Activated naive CD8-positive, alpha-beta T cell treated with anti-CD3 and anti-CD28 coated beads, Interleukin-2, amount 10 ng/mL, durations not matched to agents 7 days and 5 days (primary cell): ENCODE measurements at regions not wholly inside any gene's neighbourhood (a gene's known extent, or its start where the extent isn't known, plus 50 kb on each side); places are given as distances from the start of the nearest gene placed in this dataset.

ENCODE experiments used
- ATAC-seq: fragments of 150-1000 bp; cut with Tn5 transposase; one replicate; pipeline ENCODE4 v1.10.0; 2021; ENCODE audit warnings: low read depth, moderate library complexity
- POLR2A ChIA-PET: fragments of 350-600 bp; sonication (Branson Sonifier 250); formaldehyde crosslinking; loops from one replicate; lab custom pipeline; 2021; ENCODE audit warnings: antibody characterized with exemption; lab: Charles Lee
- DNase-seq: peaks from one replicate; pipeline ENCODE4 v3.0.0; 2021
- H3K27ac Mint-ChIP-seq: one replicate; pipeline ENCODE4 v1.8.0; 2022; ENCODE audit warnings: mild to moderate bottlenecking, mixed read lengths
- H3K27me3 Mint-ChIP-seq: one replicate; pipeline ENCODE4 v1.8.0; 2022; ENCODE audit warnings: mild to moderate bottlenecking, moderate library complexity, mixed read lengths
- H3K36me3 Mint-ChIP-seq: one replicate; pipeline ENCODE4 v1.8.0; 2021; ENCODE audit warnings: mild to moderate bottlenecking, mixed read lengths
- H3K4me1 Mint-ChIP-seq: one replicate; pipeline ENCODE4 v1.8.0; 2021; ENCODE audit warnings: mixed read lengths
- H3K4me3 Mint-ChIP-seq: one replicate; pipeline ENCODE4 v1.8.0; 2022; ENCODE audit warnings: mild to moderate bottlenecking, moderate library complexity, mixed read lengths
- H3K9me3 Mint-ChIP-seq: one replicate; pipeline ENCODE4 v1.8.0; 2021; ENCODE audit warnings: mixed read lengths

DNA sequence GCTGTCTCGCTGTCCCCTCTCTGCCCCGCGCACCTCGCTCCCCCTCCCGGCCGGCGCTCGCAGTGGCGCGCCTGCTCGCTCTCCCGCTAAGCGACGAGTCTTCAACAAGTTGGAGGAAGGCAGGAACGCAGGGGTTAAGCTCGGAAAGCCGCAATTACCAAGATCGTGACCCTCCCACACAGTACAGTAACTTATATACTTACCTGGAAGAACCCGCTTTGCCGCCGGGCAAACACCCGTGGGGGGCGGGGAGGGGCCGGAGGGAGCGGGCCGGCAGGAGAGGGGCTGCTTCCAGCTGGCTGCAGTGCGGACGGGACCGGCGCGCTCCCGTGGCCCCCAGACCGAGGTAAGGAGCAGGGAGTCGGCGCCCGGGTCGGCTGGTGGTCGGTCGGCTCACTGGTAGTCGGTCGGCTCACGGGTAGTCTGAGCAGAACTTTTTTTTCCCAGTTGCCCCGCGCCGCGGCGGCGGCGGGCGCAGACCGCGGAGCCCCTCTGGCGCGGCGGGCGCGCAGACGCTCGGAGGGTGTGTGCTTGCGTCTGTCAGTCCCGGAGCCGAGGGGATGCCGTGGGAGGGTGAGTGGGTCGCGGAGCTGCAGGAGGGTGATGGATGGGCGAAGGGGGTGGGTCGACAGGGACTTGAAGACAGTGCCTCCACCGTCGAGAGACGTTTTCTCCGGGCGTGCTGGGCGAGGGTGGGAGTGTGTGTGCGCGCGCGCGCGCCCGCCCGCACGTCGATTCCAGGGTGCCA lies 101.2 kb upstream of the HSD17B12 start:
- peaks cover 94% of the 10 kb centered on the region for H3K27me3 Mint-ChIP-seq
- H3K4me3 Mint-ChIP-seq, result peak overlapping the region; percentile 73
- H3K36me3 Mint-ChIP-seq, result peaks cover 1% of the 10 kb centered on the region
- DNase-seq, result peak; percentile 52
- ATAC-seq, result peak; percentile 49
- no peak overlapping the region for H3K27ac Mint-ChIP-seq
- no peaks in the 10 kb centered on the region for H3K9me3 Mint-ChIP-seq
- H3K4me1 Mint-ChIP-seq, result peaks cover 37% of the 10 kb centered on the region
- POLR2A ChIA-PET, result no interaction called here

DNA sequence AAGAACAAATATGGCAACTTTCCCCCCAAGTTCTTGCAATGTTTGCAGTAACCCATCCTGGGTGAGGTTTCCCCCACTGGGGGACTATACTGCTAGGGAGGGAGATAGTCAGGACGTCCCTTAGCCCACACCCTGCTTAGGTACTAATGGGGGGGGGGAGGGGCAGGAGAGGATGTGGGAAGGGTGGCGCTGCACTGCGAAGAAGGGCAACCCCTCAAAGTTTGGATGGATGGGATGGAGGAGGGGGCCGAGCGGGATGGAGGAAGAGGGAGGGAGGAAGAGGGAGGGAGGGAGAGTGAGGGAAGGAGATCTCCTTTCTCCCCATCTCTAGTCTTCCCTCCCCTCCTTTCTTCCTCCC lies 100.6 kb upstream of the HSD17B12 start:
- peaks cover 93% of the 10 kb centered on the region for H3K27me3 Mint-ChIP-seq

DNA sequence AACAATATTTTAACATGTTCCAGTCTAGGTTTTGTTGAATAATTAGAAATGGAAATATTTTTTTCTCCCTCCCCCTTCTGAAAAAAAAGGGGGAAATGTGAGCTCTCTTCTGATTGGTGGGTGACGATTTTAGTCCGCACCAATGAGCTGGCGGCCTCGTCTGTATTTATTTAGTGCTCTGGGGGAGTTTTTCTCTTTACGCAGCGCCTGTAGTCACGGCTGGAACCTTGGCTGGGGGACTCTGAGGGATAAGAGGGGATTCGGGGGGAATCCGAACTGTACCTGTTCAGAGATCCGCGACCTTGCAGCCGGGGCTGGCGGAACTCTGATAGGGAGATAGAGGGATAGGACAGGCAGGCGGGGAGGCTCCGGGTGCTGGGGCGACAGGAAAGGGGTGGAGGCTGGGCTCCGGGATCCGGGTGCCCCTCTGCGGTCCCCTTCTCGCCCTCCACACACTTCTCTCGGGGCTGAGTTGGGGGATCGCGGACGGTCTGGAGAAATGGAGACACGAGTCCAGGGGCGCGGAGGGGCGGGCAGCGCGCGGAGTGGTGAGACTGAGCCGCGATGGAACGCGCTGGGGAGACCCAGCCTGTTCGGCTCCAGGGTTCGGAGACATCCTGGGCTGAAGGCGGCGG lies 99.7 kb upstream of the HSD17B12 start:
- Mint-ChIP-seq H3K36me3 (peaks cover 1% of the 10 kb centered on the region), H3K9me3 (no peaks in the 10 kb centered on the region), H3K4me3 (peak overlapping the region; percentile 75), H3K27me3 (peaks cover 91% of the 10 kb centered on the region), H3K4me1 (peaks cover 30% of the 10 kb centered on the region), H3K27ac (peak overlapping the region; percentile 61)
- POLR2A ChIA-PET, result no interaction called here
- DNase-seq (no peak), ATAC-seq (no peak)

More for the DNA sequence above, 100.6 kb upstream of the HSD17B12 start:
- no peak for DNase-seq
- POLR2A ChIA-PET, result no interaction called here
- Mint-ChIP-seq H3K36me3 (peaks cover 1% of the 10 kb centered on the region), H3K27ac (no peak overlapping the region), H3K4me1 (peaks cover 33% of the 10 kb centered on the region), H3K9me3 (no peaks in the 10 kb centered on the region), H3K4me3 (peak overlapping the region; percentile 54)
- ATAC-seq, result no peak

DNA sequence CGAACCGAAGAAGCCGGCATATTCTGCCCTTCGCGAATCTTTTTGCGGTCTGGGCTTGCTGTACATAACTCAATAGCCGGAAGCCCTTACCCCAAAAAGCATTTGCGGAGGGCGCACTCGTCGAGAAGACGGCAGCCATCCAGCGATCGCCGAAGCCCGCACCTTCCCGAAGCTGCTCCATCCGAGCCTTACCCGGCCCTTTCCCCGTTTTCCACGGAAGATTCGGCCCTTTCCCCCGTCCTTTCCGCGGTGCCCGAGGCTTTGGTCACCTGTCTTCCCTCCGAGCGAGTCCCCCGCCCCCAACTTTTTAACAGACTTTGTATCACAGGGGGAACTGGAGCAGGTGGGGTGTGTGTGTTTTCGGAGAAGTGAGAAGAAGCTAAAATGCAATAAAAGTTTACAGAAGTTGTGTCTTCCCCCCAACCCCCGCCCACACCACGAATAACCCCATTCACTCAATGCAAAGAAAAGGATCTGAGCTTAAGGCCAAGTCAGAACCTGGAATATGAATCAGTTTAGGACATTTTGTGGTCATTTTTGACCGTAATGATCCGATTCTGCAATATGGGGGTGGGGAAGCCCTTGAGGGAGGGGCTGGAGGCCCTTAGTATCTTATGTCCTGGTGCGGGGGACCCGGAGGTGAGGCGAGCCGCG lies 99.0 kb upstream of the HSD17B12 start:
- POLR2A ChIA-PET, result no interaction called here
- DNase-seq, result no peak
- Mint-ChIP-seq H3K36me3 (peaks cover 1% of the 10 kb centered on the region), H3K27ac (no peak overlapping the region), H3K27me3 (peaks cover 86% of the 10 kb centered on the region), H3K4me1 (peaks cover 26% of the 10 kb centered on the region), H3K9me3 (no peaks in the 10 kb centered on the region), H3K4me3 (peak overlapping the region; percentile 75)
- ATAC-seq, result no peak

DNA sequence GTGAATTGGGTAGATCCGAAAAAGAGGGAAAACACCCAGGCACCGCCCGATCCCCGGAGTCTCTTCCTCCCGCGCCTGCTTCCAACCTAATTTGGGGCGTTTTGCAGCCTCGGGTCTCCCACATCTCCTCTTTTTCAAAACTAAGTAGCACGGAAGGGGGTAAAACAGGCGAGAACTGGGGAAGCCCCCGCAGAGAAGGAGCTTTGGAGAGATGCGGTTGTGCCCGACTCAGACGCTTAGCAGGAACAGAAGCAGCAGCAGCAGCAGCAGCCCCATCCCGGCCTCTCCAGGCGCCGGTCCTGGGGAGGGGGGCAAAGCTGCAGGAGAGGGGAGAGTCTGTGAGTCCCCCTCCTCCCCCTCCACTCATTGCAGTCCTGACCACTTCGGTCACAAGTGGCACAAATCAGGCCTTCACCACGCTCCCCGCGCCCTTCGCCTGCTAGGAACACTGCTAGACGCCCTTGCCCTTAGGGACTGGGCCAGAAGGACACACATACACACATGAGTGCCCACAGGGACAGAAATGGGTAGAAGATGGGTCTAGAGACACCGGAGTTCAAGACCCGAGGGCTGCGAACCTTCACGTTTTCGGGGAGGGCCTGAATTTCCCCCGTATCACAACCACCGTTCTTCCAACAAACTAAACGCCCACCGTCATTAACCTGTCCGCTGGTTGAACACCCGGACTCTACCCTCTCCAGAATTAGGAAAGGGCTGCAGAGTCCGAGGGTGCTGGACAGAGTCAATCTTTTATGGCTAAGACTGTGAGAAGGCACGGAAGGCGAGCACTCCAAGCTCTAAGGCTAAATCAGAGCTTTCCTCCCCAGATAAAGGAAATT lies 98.3 kb upstream of the HSD17B12 start:
- peaks cover 84% of the 10 kb centered on the region for H3K27me3 Mint-ChIP-seq
- H3K27ac Mint-ChIP-seq, result no peak overlapping the region
- DNase-seq, result no peak
- POLR2A ChIA-PET, result no interaction called here
- no peaks in the 10 kb centered on the region for H3K36me3 Mint-ChIP-seq
- H3K9me3 Mint-ChIP-seq, result no peaks in the 10 kb centered on the region
- peaks cover 21% of the 10 kb centered on the region for H3K4me1 Mint-ChIP-seq
- no peak for ATAC-seq
- no peak overlapping the region for H3K4me3 Mint-ChIP-seq

DNA sequence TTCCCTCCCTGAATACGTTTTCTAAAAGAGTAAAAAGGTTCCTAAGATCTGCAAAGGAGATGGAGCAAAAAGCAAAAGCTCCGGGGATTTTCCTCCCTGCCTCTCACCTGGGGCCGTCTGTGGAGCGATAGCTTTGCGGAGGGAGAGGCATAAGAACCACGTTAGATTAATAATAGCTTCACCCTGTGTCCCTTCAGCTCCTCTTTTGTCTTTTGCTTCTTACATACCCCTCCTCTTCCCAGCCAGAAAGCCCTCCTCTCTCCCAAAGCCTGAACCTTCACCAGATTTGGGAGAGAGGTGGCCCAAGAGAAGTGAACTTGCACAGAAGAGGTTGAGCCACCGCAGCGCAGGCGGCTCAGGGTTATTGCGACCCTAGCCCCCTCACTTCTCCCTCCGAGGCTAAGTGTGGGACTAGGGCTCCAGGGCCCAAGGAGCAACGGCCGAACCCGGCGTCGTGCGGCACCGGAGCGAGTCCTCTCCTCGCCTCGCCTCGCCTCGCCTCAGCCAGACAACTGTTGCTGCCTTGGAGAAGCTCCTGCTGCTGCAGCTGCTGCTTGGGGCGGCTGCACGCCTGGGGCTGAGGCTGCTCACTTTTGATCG lies 97.6 kb upstream of the HSD17B12 start:
- POLR2A ChIA-PET, result no interaction called here
- Mint-ChIP-seq H3K9me3 (no peaks in the 10 kb centered on the region), H3K27me3 (peaks cover 79% of the 10 kb centered on the region), H3K27ac (no peak overlapping the region), H3K36me3 (no peaks in the 10 kb centered on the region), H3K4me3 (no peak overlapping the region), H3K4me1 (peaks cover 17% of the 10 kb centered on the region)
- no peak for ATAC-seq
- DNase-seq, result no peak

DNA sequence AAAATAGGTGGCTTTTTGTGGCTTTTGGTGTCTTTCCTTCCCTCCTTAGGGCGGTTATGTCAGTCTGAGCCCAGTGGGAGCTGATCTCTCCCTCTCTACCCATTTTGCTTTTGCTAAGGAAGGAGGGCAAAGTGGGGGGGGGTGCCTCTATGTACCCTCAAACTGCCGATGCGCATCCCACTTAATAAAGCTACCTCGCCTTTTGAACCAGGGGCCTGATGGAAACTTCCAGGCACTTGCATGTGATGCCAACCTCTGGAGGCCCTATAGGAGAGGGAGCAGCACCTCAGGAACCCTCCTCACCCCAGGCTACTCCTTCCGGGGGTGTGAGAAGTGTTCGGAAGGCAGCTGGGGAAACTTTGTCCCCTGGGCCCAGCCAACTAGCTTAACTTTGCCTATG lies 97.0 kb upstream of the HSD17B12 start:
- no peak overlapping the region for H3K4me3 Mint-ChIP-seq
- no peak overlapping the region for H3K27ac Mint-ChIP-seq
- POLR2A ChIA-PET, result no interaction called here
- no peaks in the 10 kb centered on the region for H3K9me3 Mint-ChIP-seq
- no peak for DNase-seq
- peaks cover 76% of the 10 kb centered on the region for H3K27me3 Mint-ChIP-seq
- peaks cover 17% of the 10 kb centered on the region for H3K4me1 Mint-ChIP-seq
- ATAC-seq, result no peak
- H3K36me3 Mint-ChIP-seq, result no peaks in the 10 kb centered on the region

DNA sequence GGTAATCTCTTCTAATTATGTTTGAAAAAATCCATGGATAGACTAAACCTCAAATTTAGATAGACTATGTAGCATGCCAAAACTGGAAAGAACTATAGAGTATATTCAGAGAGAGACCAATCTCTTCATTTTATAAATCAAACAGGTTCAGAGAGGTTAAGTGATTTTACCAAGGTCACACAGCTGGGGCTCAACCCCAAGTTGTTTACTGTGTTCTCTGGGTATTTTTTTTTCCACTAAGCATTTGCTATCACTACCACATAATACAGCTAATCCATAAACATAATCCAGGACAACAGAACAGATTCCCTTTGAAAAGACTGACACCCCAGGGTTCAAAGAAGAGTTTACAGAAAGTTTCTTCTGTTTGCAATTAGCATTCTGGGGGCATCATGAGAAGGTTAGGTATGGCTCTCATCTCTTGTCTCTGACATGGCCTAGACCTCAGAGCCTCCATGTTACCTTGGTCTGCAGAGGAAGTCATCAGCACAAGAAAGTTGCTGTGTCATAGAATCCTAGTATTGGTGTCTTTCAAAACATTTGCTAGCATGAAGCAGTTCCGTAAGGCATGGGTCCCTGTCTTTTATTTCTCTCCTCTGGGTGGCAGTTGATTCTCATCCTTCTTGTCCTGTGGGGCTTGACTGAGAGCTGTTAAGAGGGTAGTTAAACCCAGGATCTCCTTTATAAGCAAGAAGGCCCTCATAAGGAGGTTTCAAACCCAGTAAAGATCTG lies 94.5 kb upstream of the HSD17B12 start:
- Mint-ChIP-seq H3K27me3 (peaks cover 64% of the 10 kb centered on the region), H3K4me3 (no peak overlapping the region), H3K27ac (no peak overlapping the region), H3K9me3 (no peaks in the 10 kb centered on the region), H3K4me1 (peaks cover 4% of the 10 kb centered on the region), H3K36me3 (no peaks in the 10 kb centered on the region)
- no peak for DNase-seq
- no peak for ATAC-seq
- POLR2A ChIA-PET, result no interaction called here

DNA sequence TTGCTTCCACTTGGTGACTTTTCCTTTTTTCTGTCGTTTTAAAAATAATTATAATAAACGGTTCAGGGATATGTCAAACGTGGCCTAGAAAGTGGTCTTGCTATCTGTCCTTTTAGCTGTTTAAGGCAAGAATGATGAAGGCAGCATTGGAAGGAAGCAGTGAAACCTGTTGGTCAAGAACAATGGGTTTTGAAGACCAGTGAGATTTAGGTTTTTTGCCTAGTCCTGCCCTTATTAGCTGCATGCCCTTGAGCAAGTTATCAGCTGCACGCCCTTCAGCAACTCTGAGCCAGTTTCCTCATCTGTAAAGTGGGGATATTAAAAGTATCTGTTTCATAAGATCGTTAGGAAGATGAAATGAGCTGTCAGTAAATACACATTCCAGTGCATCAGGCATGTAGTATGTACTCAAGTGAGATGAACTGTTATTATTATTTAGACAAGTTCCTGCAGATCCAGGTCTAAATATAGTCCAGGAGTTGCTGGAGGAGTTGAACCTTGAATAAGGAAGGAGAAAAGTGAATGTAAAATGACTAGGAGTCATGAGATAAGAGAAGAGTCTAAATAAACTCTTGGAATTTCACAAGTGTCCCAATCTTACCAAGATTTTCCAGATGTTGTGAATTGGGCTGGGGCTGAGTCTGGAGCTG lies 90.8 kb upstream of the HSD17B12 start:
- H3K4me3 Mint-ChIP-seq, result no peak overlapping the region
- peaks cover 45% of the 10 kb centered on the region for H3K27me3 Mint-ChIP-seq
- no peak for DNase-seq
- no peaks in the 10 kb centered on the region for H3K9me3 Mint-ChIP-seq
- H3K4me1 Mint-ChIP-seq, result no peaks in the 10 kb centered on the region
- POLR2A ChIA-PET, result no interaction called here
- no peaks in the 10 kb centered on the region for H3K36me3 Mint-ChIP-seq
- no peak for ATAC-seq
- no peak overlapping the region for H3K27ac Mint-ChIP-seq

DNA sequence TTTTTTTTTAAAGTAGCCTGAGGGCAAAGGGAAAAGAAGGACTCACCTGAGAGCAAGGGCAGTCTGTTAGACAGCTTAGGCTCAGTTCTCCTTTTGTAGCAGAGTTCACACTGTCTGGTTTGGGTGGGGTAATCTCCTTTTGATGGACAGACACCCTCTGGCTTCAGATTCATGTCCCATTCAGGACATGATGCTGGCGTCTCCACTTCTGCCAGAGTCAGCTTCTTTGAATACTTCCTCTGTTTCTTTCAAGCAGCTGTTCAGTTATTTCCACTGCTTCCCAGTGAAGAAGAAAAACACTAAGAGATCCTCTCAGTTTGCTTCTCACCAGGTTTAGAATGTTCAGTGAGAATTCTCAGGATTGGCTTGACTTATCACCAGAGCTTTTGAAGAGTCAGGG lies 79.0 kb upstream of the HSD17B12 start:
- Mint-ChIP-seq H3K27me3 (peaks cover 12% of the 10 kb centered on the region), H3K4me1 (no peaks in the 10 kb centered on the region), H3K27ac (no peak overlapping the region), H3K9me3 (no peaks in the 10 kb centered on the region), H3K36me3 (no peaks in the 10 kb centered on the region), H3K4me3 (no peak overlapping the region)
- POLR2A ChIA-PET, result no interaction called here
- ATAC-seq (no peak), DNase-seq (no peak)

DNA sequence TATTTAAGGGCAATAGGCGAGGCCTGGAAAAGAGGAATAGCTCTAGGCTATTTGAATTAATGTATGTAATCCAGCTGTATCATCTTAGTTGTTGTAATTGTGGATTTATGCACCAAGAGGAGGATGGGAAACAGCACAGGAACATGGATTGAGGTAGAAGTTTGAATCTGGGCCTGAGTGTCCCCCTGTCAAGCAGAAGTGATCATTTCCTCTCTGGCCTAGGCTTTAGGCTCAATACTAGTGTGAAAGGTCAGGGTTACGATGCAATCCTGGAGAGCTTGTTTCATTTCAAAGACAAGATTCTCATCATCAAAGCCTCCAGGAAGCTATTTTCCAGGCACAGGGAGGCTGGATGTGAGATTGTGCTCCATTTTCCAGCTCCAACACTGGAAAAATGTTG lies 77.9 kb upstream of the HSD17B12 start:
- Mint-ChIP-seq H3K4me1 (no peaks in the 10 kb centered on the region), H3K27ac (no peak overlapping the region), H3K27me3 (peaks cover 14% of the 10 kb centered on the region), H3K9me3 (no peaks in the 10 kb centered on the region), H3K4me3 (no peak overlapping the region), H3K36me3 (no peaks in the 10 kb centered on the region)
- DNase-seq (no peak), ATAC-seq (no peak)
- POLR2A ChIA-PET, result no interaction called here

DNA sequence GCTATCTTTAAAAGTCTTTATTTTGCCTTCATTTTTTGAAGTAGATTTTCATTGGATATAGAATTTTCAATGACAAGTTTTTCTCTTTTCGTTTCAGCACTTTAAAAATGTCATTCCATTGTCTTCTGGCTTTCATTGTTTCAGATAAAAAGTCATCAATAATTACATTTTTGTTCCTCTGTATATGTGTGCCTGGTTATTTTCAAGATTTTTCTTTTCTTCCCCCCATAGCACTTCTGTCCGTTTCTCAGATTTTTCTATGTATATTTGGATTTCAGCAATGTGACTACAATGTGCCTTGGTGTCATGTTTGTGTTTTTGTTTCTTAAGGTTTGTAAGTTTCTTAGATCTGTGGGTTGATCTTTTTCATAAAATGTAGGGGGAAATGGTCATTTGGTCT lies 66.3 kb upstream of the HSD17B12 start:
- peaks cover 12% of the 10 kb centered on the region for H3K27me3 Mint-ChIP-seq
- POLR2A ChIA-PET, result no interaction called here
- ATAC-seq (no peak), DNase-seq (no peak)
- H3K4me3 Mint-ChIP-seq, result no peak overlapping the region
- H3K27ac Mint-ChIP-seq, result no peak overlapping the region
- no peaks in the 10 kb centered on the region for H3K4me1 Mint-ChIP-seq
- H3K36me3 Mint-ChIP-seq, result no peaks in the 10 kb centered on the region
- peaks cover 8% of the 10 kb centered on the region for H3K9me3 Mint-ChIP-seq
